GM23338 (cell line): ENCODE measurements at regions not wholly inside any gene's neighbourhood (a gene's known extent, or its start where the extent isn't known, plus 50 kb on each side); places are given as distances from the start of the nearest gene placed in this dataset.

ENCODE experiments used
- EZH2 ChIP-seq: fragments of 200-600 bp; sonication (generic); IDR thresholded peaks from one replicate; pipeline ENCODE4 v1.8.0; 2017; ENCODE audit warnings: antibody characterized with exemption, mild to moderate bottlenecking, low read depth; ENCODE audit not compliant: unreplicated experiment
- EZH2phosphoT487 ChIP-seq: fragments of 200-600 bp; sonication (generic); IDR thresholded peaks from one replicate; pipeline ENCODE4 v1.8.1; 2018; ENCODE audit warnings: antibody characterized with exemption; ENCODE audit not compliant: unreplicated experiment
- NANOG ChIP-seq: IDR thresholded peaks from 2 replicates; pipeline ENCODE4 v1.6.1; 2016; ENCODE audit warnings: antibody characterized with exemption, borderline replicate concordance
- POLR2AphosphoS5 ChIP-seq: IDR thresholded peaks from 2 replicates; pipeline ENCODE4 v1.6.1; 2016; ENCODE audit warnings: antibody characterized with exemption, low read depth
- TF ChIP-seq, protein P1 (sequence below): IDR thresholded peaks from one replicate; pipeline ENCODE4 v1.6.1; 2018; ENCODE audit warnings: antibody characterized with exemption; ENCODE audit not compliant: unreplicated experiment
- TF ChIP-seq, protein P2 (sequence below), 2 experiments: fragments of 200-600 bp in 1 of 2; sonication (generic) in 1 of 2; conservative IDR thresholded peaks; 2 replicates each; pipeline versions ENCODE4 v1.5.1 to v1.6.1; 2016 to 2017; ENCODE audit warnings: antibody characterized with exemption in 2 of 2, low read depth in 2 of 2, mild to moderate bottlenecking in 2 of 2, moderate library complexity in 1 of 2

DNA sequence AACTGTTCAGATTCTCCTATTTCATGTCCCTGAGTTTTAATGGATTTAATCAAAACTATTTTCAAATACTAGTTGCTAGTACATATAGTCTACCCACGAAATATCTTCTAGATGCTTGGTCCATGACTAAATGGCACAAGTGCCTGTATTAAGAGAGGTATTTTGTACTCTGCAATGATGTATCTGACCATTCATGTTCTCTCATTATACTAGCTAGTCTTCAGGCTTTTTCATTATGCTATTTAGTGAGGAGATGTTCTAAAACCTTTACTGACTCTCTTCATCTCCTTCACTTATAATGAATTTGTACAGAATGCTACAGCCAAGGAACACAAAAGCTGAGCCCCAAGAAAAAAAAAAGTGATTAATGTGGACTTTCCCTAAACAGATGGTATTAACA lies 222.5 kb downstream of the AHR start:
- TF ChIP-seq, protein P1, sequence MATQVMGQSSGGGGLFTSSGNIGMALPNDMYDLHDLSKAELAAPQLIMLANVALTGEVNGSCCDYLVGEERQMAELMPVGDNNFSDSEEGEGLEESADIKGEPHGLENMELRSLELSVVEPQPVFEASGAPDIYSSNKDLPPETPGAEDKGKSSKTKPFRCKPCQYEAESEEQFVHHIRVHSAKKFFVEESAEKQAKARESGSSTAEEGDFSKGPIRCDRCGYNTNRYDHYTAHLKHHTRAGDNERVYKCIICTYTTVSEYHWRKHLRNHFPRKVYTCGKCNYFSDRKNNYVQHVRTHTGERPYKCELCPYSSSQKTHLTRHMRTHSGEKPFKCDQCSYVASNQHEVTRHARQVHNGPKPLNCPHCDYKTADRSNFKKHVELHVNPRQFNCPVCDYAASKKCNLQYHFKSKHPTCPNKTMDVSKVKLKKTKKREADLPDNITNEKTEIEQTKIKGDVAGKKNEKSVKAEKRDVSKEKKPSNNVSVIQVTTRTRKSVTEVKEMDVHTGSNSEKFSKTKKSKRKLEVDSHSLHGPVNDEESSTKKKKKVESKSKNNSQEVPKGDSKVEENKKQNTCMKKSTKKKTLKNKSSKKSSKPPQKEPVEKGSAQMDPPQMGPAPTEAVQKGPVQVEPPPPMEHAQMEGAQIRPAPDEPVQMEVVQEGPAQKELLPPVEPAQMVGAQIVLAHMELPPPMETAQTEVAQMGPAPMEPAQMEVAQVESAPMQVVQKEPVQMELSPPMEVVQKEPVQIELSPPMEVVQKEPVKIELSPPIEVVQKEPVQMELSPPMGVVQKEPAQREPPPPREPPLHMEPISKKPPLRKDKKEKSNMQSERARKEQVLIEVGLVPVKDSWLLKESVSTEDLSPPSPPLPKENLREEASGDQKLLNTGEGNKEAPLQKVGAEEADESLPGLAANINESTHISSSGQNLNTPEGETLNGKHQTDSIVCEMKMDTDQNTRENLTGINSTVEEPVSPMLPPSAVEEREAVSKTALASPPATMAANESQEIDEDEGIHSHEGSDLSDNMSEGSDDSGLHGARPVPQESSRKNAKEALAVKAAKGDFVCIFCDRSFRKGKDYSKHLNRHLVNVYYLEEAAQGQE, result no peak
- TF ChIP-seq EZH2, result no peak
- TF ChIP-seq, protein P2, sequence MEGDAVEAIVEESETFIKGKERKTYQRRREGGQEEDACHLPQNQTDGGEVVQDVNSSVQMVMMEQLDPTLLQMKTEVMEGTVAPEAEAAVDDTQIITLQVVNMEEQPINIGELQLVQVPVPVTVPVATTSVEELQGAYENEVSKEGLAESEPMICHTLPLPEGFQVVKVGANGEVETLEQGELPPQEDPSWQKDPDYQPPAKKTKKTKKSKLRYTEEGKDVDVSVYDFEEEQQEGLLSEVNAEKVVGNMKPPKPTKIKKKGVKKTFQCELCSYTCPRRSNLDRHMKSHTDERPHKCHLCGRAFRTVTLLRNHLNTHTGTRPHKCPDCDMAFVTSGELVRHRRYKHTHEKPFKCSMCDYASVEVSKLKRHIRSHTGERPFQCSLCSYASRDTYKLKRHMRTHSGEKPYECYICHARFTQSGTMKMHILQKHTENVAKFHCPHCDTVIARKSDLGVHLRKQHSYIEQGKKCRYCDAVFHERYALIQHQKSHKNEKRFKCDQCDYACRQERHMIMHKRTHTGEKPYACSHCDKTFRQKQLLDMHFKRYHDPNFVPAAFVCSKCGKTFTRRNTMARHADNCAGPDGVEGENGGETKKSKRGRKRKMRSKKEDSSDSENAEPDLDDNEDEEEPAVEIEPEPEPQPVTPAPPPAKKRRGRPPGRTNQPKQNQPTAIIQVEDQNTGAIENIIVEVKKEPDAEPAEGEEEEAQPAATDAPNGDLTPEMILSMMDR (conservative IDR thresholded peaks at IDR 0.05; ENCODE audit: low read depth in 2 of 2), result no peak
- TF ChIP-seq NANOG, result no peak
- TF ChIP-seq EZH2phosphoT487, result no peak
- TF ChIP-seq POLR2AphosphoS5, result no peak
